Glutamatergic neuron (in vitro differentiated cells): ENCODE measurements at regions not wholly inside any gene's neighbourhood (a gene's known extent, or its start where the extent isn't known, plus 50 kb on each side); places are given as distances from the start of the nearest gene placed in this dataset.

Experiments
- DNase-seq: peaks from one replicate; pipeline ENCODE4 v3.0.0; 2022
- H3K27ac Mint-ChIP-seq: one replicate; pipeline ENCODE4 v1.8.0; 2020; ENCODE audit warnings: mild to moderate bottlenecking, mixed read lengths, inconsistent platforms; ENCODE audit not compliant: unreplicated experiment
- H3K27me3 Mint-ChIP-seq: one replicate; pipeline ENCODE4 v1.8.0; 2020; ENCODE audit warnings: mild to moderate bottlenecking, moderate library complexity, mixed read lengths, inconsistent platforms; ENCODE audit not compliant: unreplicated experiment
- H3K36me3 Mint-ChIP-seq: one replicate; pipeline ENCODE4 v1.8.0; 2020; ENCODE audit warnings: mild to moderate bottlenecking, mixed read lengths, inconsistent platforms; ENCODE audit not compliant: unreplicated experiment
- H3K4me1 Mint-ChIP-seq: one replicate; pipeline ENCODE4 v1.8.0; 2020; ENCODE audit warnings: mild to moderate bottlenecking, low read depth, mixed read lengths, inconsistent platforms; ENCODE audit not compliant: unreplicated experiment
- H3K4me3 Mint-ChIP-seq: one replicate; pipeline ENCODE4 v1.8.0; 2020; ENCODE audit warnings: mild to moderate bottlenecking, mixed read lengths, inconsistent platforms; ENCODE audit not compliant: unreplicated experiment
- H3K9me3 Mint-ChIP-seq: one replicate; pipeline ENCODE4 v1.8.0; 2020; ENCODE audit warnings: mild to moderate bottlenecking, moderate library complexity, mixed read lengths, inconsistent platforms; ENCODE audit not compliant: unreplicated experiment
- TF ChIP-seq, protein P1 (sequence below): fragments of 200-600 bp; sonication (generic); IDR thresholded peaks from one replicate; pipeline ENCODE4 v1.5.0; 2021; ENCODE audit not compliant: partially characterized antibody, unreplicated experiment

DNA sequence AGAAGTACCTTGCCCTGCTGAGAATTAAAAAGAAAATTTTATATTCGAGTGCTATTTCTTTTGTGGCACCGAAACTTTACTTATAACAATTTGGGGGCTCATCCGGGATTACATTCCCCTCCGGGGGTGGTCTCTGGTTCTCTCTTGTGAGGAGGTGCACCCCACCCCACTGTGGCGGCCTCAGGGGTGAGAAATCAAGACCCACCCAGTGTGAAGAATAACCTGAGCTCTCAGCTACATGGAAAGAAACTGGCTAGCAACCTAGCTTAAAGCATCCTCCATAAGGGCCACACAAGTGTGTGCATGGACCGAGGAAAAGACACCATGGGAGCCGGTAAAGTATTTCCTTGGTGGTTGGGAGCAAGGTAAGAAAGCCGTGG is 50.9 kb upstream of the ANKRD10 start:
- peaks cover 12% of the 10 kb centered on the region for H3K9me3 Mint-ChIP-seq
- TF ChIP-seq, protein P1, sequence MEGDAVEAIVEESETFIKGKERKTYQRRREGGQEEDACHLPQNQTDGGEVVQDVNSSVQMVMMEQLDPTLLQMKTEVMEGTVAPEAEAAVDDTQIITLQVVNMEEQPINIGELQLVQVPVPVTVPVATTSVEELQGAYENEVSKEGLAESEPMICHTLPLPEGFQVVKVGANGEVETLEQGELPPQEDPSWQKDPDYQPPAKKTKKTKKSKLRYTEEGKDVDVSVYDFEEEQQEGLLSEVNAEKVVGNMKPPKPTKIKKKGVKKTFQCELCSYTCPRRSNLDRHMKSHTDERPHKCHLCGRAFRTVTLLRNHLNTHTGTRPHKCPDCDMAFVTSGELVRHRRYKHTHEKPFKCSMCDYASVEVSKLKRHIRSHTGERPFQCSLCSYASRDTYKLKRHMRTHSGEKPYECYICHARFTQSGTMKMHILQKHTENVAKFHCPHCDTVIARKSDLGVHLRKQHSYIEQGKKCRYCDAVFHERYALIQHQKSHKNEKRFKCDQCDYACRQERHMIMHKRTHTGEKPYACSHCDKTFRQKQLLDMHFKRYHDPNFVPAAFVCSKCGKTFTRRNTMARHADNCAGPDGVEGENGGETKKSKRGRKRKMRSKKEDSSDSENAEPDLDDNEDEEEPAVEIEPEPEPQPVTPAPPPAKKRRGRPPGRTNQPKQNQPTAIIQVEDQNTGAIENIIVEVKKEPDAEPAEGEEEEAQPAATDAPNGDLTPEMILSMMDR: no peak
- H3K27me3 Mint-ChIP-seq: no peaks in the 10 kb centered on the region
- no peaks in the 10 kb centered on the region for H3K4me1 Mint-ChIP-seq
- H3K4me3 Mint-ChIP-seq: no peak overlapping the region
- peaks cover 36% of the 10 kb centered on the region for H3K36me3 Mint-ChIP-seq
- no peak for DNase-seq
- no peak overlapping the region for H3K27ac Mint-ChIP-seq

DNA sequence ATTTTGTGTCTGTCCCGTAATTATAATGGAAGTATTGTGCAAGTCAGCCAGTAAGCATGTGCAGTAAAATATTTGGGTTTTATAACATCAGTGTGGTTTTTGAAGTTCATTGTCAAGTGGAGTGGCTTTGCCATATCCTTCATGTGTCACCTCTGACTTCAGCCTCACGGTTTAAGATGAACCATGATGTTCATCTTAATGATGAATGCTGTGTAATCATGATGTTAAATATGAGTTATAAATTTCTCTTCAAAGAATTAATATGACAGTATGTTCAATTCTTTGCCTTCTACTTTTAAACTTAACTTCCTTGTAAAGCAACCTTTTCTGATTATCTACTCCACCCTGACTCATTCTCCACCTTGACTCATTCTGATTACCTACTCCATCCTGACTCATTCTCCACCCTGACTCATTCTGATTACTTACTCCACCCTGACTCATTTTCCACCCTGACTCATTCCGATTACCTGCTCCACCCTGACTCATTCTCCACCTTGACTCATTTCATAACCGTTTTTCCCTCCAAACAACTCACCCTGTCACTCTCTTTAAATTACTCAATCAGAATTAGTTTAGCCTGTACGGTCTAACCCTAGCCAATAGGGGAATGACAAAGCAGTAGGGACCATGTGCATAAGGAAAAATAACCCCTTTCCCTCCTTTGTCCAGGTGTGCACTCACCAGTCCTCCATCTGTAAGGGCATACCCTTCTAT is 50.3 kb upstream of the ANKRD10 start:
- Mint-ChIP-seq H3K27ac (no peak overlapping the region), H3K4me1 (no peaks in the 10 kb centered on the region), H3K27me3 (no peaks in the 10 kb centered on the region), H3K36me3 (peaks cover 36% of the 10 kb centered on the region), H3K9me3 (peaks cover 12% of the 10 kb centered on the region), H3K4me3 (no peak overlapping the region)
- DNase-seq: no peak
- TF ChIP-seq, protein P1: no peak
